CD8-positive, alpha-beta memory T cell (primary cell): ENCODE measurements at regions not wholly inside any gene's neighbourhood (a gene's known extent, or its start where the extent isn't known, plus 50 kb on each side); places are given as distances from the start of the nearest gene placed in this dataset.

Source experiments
- CTCF ChIA-PET: fragments of 350-600 bp; sonication (Branson Sonifier 250); formaldehyde crosslinking; loops from one replicate; lab custom pipeline; 2021; ENCODE audit warnings: antibody characterized with exemption; lab: Charles Lee
- POLR2A ChIA-PET: fragments of 350-600 bp; sonication (Branson Sonifier 250); formaldehyde crosslinking; loops from one replicate; lab custom pipeline; 2021; ENCODE audit warnings: antibody characterized with exemption; lab: Charles Lee
- DNase-seq, 5 donors: peaks; one replicate each; pipeline versions ENCODE4 v3.0.0 to v3.0.0-alpha.2; 2020 to 2022; ENCODE audit warnings: mixed read lengths in 1 of 5
- H3K27ac ChIP-seq: one replicate; pipeline ENCODE4 v1.7.0; 2013; ENCODE audit warnings: low read depth, mild to moderate bottlenecking, low read length, moderate library complexity
- H3K27me3 ChIP-seq: 2 replicates; pipeline ENCODE4 v1.7.0; 2013; ENCODE audit warnings: low read length, mild to moderate bottlenecking; ENCODE audit not compliant: insufficient read depth, poor library complexity, severe bottlenecking
- H3K36me3 ChIP-seq: 2 replicates; pipeline ENCODE4 v1.7.0; 2013; ENCODE audit warnings: mild to moderate bottlenecking, low read length, moderate library complexity; ENCODE audit not compliant: insufficient read depth
- H3K4me1 ChIP-seq: 2 replicates; pipeline ENCODE4 v1.7.0; 2013; ENCODE audit warnings: mild to moderate bottlenecking, low read length, moderate library complexity; ENCODE audit not compliant: insufficient read depth
- H3K4me3 ChIP-seq: 2 replicates; pipeline ENCODE4 v1.7.0; 2013; ENCODE audit warnings: mild to moderate bottlenecking, low read length
- H3K9me3 ChIP-seq: 2 replicates; pipeline ENCODE4 v1.7.0; 2013; ENCODE audit warnings: mild to moderate bottlenecking, low read length
- H3K27ac Mint-ChIP-seq, 8 donors: one replicate each; pipeline ENCODE4 v1.8.0; 2020 to 2021; ENCODE audit warnings: mixed read lengths in 8 of 8, mild to moderate bottlenecking in 6 of 8, inconsistent platforms in 3 of 8, moderate library complexity in 3 of 8
- H3K27me3 Mint-ChIP-seq, 2 donors: one replicate each; pipeline ENCODE4 v1.8.0; 2020 to 2021; ENCODE audit warnings: mixed read lengths in 2 of 2, mild to moderate bottlenecking in 1 of 2, moderate library complexity in 1 of 2
- H3K36me3 Mint-ChIP-seq, 3 donors: one replicate each; pipeline ENCODE4 v1.8.0; 2020 to 2021; ENCODE audit warnings: mixed read lengths in 3 of 3, inconsistent platforms in 1 of 3, mild to moderate bottlenecking in 1 of 3
- H3K4me1 Mint-ChIP-seq, 3 donors: one replicate each; pipeline ENCODE4 v1.8.0; 2020 to 2021; ENCODE audit warnings: mixed read lengths in 3 of 3, inconsistent platforms in 1 of 3, mild to moderate bottlenecking in 1 of 3
- H3K4me3 Mint-ChIP-seq, 7 donors: one replicate each; pipeline ENCODE4 v1.8.0; 2020 to 2021; ENCODE audit warnings: mixed read lengths in 7 of 7, mild to moderate bottlenecking in 6 of 7, moderate library complexity in 4 of 7, inconsistent platforms in 2 of 7
- H3K9me3 Mint-ChIP-seq, 5 donors: one replicate each; pipeline ENCODE4 v1.8.0; 2020 to 2022; ENCODE audit warnings: mixed read lengths in 5 of 5, mild to moderate bottlenecking in 3 of 5, moderate library complexity in 2 of 5, inconsistent platforms in 1 of 5

DNA sequence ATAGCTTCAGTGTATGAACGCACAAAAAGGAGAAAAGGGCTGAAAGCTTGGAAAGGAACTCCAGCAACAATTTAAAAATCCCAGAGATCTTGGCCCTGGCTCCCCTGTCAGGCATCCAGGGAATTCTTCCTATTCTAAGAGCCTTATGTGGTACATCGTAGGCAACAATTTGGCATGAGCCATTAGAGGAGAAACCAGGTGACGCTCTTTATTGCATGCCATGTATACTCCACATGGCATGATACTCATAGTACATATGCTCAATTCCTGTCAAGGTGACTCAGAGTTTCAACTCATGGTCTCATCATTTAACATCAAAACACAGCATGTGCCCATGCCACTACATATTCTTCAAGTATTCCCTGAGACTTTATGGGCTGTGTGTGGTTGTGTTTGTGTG lies 191.3 kb downstream of the OR13H1 start:
- no peak for DNase-seq
- CTCF ChIA-PET = no interaction called here

GRCh38 chrX:131739823-131740222 lies 195.9 kb downstream of the OR13H1 start:
- Histone ChIP-seq H3K9me3 (no peaks in the 10 kb centered on the region), H3K27ac (no peak overlapping the region), H3K27me3 (no peaks in the 10 kb centered on the region), H3K4me1 (no peaks in the 10 kb centered on the region), H3K36me3 (no peaks in the 10 kb centered on the region), H3K4me3 (no peak overlapping the region)
- Mint-ChIP-seq H3K27me3 (no peaks in the 10 kb centered on the region), H3K9me3 (peaks cover 0 to 11% (median 8%) of the 10 kb centered on the region in 5 donors), H3K4me3 (no peak overlapping the region), H3K27ac (no peak overlapping the region), H3K4me1 (peaks cover 0 to 8% (median 3%) of the 10 kb centered on the region in 3 donors), H3K36me3 (peaks cover 0 to 4% (median 3%) of the 10 kb centered on the region in 3 donors)
- ChIA-PET CTCF (no interaction called here), POLR2A (no interaction called here)
- no peak for DNase-seq

More for the DNA sequence above, 191.3 kb downstream of the OR13H1 start:
- H3K4me1 Mint-ChIP-seq = peaks cover 0 to 4% (median 0%) of the 10 kb centered on the region in 3 donors
- H3K27ac Mint-ChIP-seq = no peak overlapping the region
- peak overlapping the region in 1 of 7 donors; percentile 28 for H3K4me3 Mint-ChIP-seq
- H3K36me3 Mint-ChIP-seq = no peaks in the 10 kb centered on the region
- POLR2A ChIA-PET = no interaction called here
- no peaks in the 10 kb centered on the region for H3K9me3 ChIP-seq
- no peaks in the 10 kb centered on the region for H3K4me1 ChIP-seq
- H3K27me3 Mint-ChIP-seq = no peaks in the 10 kb centered on the region
- H3K36me3 ChIP-seq = no peaks in the 10 kb centered on the region
- no peak overlapping the region for H3K4me3 ChIP-seq
- peaks cover 0 to 5% (median 3%) of the 10 kb centered on the region in 5 donors for H3K9me3 Mint-ChIP-seq
- no peaks in the 10 kb centered on the region for H3K27me3 ChIP-seq
- no peak overlapping the region for H3K27ac ChIP-seq

DNA sequence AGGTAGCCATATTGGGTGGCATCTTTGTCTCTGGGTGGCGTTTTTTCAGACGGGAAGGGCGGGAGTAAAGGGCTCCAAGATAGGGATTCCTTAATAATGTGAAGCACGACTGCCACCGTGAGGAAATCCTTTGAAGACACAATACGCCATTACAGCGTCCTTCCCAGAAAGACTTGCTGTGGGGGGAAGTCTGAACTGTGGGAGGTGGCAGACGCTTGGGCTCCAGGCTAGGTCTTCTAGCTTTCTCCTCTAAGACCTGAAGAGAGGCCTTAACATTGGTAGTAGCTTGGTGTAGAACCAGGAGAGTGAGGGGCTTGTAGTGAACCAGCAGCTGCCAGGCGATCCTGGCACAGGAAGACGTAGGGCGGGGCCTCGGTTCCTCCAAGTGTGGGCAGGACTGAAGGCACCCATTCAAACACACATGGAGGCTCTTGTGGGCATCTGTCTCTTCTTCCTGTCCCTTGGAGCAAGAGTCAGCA lies 197.3 kb downstream of the OR13H1 start:
- Histone ChIP-seq H3K27me3 (no peaks in the 10 kb centered on the region), H3K4me1 (no peaks in the 10 kb centered on the region), H3K27ac (no peak overlapping the region), H3K9me3 (no peaks in the 10 kb centered on the region), H3K36me3 (no peaks in the 10 kb centered on the region), H3K4me3 (no peak overlapping the region)
- DNase-seq = peak in 2 of 5 donors; percentile 76 to 81
- POLR2A ChIA-PET = no interaction called here
- H3K27ac Mint-ChIP-seq = peak overlapping the region in 6 of 8 donors; percentile 90 to 98 (median 94)
- H3K36me3 Mint-ChIP-seq = peaks cover 0 to 4% (median 3%) of the 10 kb centered on the region in 3 donors
- H3K4me3 Mint-ChIP-seq = peak overlapping the region in 5 of 7 donors; percentile 92 to 98 (median 95)
- peaks cover 0 to 11% (median 6%) of the 10 kb centered on the region in 3 donors for H3K4me1 Mint-ChIP-seq
- CTCF ChIA-PET = no interaction called here
- no peaks in the 10 kb centered on the region for H3K27me3 Mint-ChIP-seq
- peaks cover 0 to 11% (median 8%) of the 10 kb centered on the region in 5 donors for H3K9me3 Mint-ChIP-seq

DNA sequence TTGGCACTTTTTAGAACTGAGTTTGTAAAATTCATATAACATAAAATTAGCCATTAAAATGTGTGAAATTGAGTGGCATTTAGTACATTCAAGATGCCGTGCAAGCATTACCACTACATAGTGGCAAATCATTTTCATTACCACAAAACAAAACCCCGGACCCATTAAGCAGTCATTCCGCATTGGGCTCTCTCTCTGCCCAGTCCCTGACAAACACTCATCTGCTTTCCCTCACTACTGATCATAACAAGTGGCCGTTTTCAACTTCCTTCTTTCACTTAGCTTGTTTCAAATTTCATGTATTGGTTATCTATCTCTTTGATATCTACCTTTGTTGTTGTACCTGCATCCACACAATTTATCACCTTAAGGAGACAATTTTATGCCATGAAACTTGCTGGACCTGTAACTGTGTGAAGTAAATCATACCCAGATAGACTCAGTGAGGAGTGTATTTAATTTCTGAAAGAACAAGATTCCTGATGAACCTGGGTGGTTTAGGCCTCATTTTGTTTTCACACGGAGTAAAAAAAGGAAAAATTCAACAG lies 202.1 kb downstream of the OR13H1 start:
- Mint-ChIP-seq H3K36me3 (no peaks in the 10 kb centered on the region), H3K27ac (peak overlapping the region in 3 of 8 donors; percentile 91 to 95 (median 94)), H3K9me3 (peaks cover 0 to 2% (median 0%) of the 10 kb centered on the region in 5 donors), H3K27me3 (peaks cover 0 to 2% of the 10 kb centered on the region in 2 donors), H3K4me3 (peak overlapping the region in 5 of 7 donors; percentile 93 to 99 (median 95)), H3K4me1 (peaks cover 0 to 12% (median 7%) of the 10 kb centered on the region in 3 donors)
- Histone ChIP-seq H3K36me3 (no peaks in the 10 kb centered on the region), H3K27ac (no peak overlapping the region), H3K9me3 (no peaks in the 10 kb centered on the region), H3K27me3 (no peaks in the 10 kb centered on the region), H3K4me3 (no peak overlapping the region), H3K4me1 (no peaks in the 10 kb centered on the region)
- no peak for DNase-seq
- CTCF ChIA-PET = no interaction called here
- POLR2A ChIA-PET = no interaction called here

GRCh38 chrX:131746491-131746968 lies 202.7 kb downstream of the OR13H1 start:
- DNase-seq = peak in 2 of 5 donors; percentile 82 to 83
- peaks cover 0 to 12% (median 7%) of the 10 kb centered on the region in 3 donors for H3K4me1 Mint-ChIP-seq
- no peaks in the 10 kb centered on the region for H3K36me3 Mint-ChIP-seq
- peaks cover 0 to 2% of the 10 kb centered on the region in 2 donors for H3K27me3 Mint-ChIP-seq
- Histone ChIP-seq H3K4me3 (no peak overlapping the region), H3K27me3 (no peaks in the 10 kb centered on the region), H3K9me3 (no peaks in the 10 kb centered on the region), H3K27ac (no peak overlapping the region), H3K4me1 (no peaks in the 10 kb centered on the region), H3K36me3 (no peaks in the 10 kb centered on the region)
- H3K9me3 Mint-ChIP-seq = peaks cover 0 to 2% (median 0%) of the 10 kb centered on the region in 5 donors
- POLR2A ChIA-PET = no interaction called here
- CTCF ChIA-PET = no interaction called here
- H3K27ac Mint-ChIP-seq = peak overlapping the region in 6 of 8 donors; percentile 91 to 98 (median 94)
- peak overlapping the region in 5 of 7 donors; percentile 93 to 99 (median 95) for H3K4me3 Mint-ChIP-seq

- POLR2A ChIA-PET = no interaction called here
Observed at GRCh38 chrX:131747173-131747572, 203.3 kb downstream of the OR13H1 start.

DNA sequence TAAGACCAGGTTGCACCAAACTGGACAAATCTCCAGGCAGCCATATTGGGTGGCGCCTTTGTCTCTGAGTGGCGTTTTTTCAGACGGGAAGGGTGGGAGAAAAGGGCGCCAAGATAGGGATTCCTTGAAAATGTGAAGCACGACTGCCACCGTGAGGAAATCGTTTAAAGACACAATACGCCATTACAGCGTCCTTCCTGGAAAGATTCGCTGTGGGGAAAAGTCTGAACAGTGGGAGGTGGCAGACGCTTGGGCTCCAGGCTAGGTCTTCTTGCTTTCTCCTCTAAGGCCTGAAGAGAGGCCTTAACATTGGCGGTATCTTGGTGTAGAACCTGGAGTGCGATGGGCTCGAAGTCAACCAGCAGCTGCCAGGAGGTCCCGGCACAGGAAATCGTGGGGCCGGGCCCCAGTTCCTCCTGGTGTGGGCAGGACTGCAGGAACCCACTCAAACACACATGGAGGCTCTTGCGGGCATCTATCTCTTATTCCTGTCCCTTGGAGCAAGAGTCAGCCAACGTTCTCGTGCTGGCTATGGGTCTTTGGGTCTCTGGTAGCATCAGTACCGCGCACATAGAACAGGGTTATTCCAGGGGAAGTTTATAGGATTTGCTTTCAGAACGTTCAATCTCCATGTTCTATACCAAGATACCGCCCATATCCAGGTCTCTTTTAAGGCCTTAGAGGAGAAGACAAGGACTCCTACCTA lies 208.8 kb downstream of the OR13H1 start:
- no peak overlapping the region for H3K4me3 ChIP-seq
- H3K27ac Mint-ChIP-seq = peak overlapping the region in 6 of 8 donors; percentile 85 to 94 (median 88)
- peaks cover 0 to 7% (median 4%) of the 10 kb centered on the region in 3 donors for H3K4me1 Mint-ChIP-seq
- ChIA-PET CTCF (no interaction called here), POLR2A (no interaction called here)
- peaks cover 0 to 2% of the 10 kb centered on the region in 2 donors for H3K27me3 Mint-ChIP-seq
- no peak overlapping the region for H3K27ac ChIP-seq
- DNase-seq = peak in 2 of 5 donors; percentile 78 to 79
- no peaks in the 10 kb centered on the region for H3K4me1 ChIP-seq
- H3K36me3 ChIP-seq = no peaks in the 10 kb centered on the region
- H3K36me3 Mint-ChIP-seq = no peaks in the 10 kb centered on the region
- H3K27me3 ChIP-seq = no peaks in the 10 kb centered on the region
- peaks cover 0 to 3% (median 0%) of the 10 kb centered on the region in 5 donors for H3K9me3 Mint-ChIP-seq
- peak overlapping the region in 5 of 7 donors; percentile 88 to 95 (median 90) for H3K4me3 Mint-ChIP-seq
- H3K9me3 ChIP-seq = no peaks in the 10 kb centered on the region

More at GRCh38 chrX:131747173-131747572, 203.3 kb downstream of the OR13H1 start:
- peaks cover 0 to 2% (median 0%) of the 10 kb centered on the region in 5 donors for H3K9me3 Mint-ChIP-seq
- H3K4me1 ChIP-seq = no peaks in the 10 kb centered on the region
- no peak overlapping the region for H3K4me3 ChIP-seq
- peak in 2 of 5 donors; percentile 77 to 79 for DNase-seq
- no peaks in the 10 kb centered on the region for H3K9me3 ChIP-seq
- H3K27me3 ChIP-seq = no peaks in the 10 kb centered on the region
- CTCF ChIA-PET = no interaction called here
- H3K4me3 Mint-ChIP-seq = peak overlapping the region in 5 of 7 donors; percentile 93 to 99 (median 95)
- peak overlapping the region in 6 of 8 donors; percentile 91 to 98 (median 94) for H3K27ac Mint-ChIP-seq
- no peak overlapping the region for H3K27ac ChIP-seq
- no peaks in the 10 kb centered on the region for H3K36me3 Mint-ChIP-seq
- peaks cover 0 to 2% of the 10 kb centered on the region in 2 donors for H3K27me3 Mint-ChIP-seq
- no peaks in the 10 kb centered on the region for H3K36me3 ChIP-seq
- peaks cover 0 to 13% (median 8%) of the 10 kb centered on the region in 3 donors for H3K4me1 Mint-ChIP-seq
